ENCODE measurements at regions not wholly inside any gene's neighbourhood (a gene's known extent, or its start where the extent isn't known, plus 50 kb on each side); places are given as distances from the start of the nearest gene placed in this dataset.

DNA sequence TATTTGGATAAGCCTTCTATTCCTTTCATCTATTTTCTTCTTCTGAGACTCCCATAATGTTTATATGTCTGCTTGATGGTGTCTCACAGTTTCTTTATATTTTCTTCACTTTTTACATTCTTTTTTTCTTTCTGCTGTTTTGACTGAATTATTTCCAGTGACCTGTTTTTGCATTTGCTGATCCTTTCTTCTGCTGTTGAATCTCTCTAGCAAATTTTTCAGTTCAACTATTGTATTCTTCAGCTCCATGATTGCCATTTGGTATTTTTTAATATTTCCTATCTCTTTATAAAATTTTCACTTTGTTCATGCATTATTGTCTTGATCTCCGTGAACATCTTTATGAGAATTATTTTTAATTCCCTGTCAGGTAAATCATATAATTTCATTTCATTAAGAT is 122.3 kb upstream of the ST6GALNAC5 start:
- TF ChIP-seq, protein P1, sequence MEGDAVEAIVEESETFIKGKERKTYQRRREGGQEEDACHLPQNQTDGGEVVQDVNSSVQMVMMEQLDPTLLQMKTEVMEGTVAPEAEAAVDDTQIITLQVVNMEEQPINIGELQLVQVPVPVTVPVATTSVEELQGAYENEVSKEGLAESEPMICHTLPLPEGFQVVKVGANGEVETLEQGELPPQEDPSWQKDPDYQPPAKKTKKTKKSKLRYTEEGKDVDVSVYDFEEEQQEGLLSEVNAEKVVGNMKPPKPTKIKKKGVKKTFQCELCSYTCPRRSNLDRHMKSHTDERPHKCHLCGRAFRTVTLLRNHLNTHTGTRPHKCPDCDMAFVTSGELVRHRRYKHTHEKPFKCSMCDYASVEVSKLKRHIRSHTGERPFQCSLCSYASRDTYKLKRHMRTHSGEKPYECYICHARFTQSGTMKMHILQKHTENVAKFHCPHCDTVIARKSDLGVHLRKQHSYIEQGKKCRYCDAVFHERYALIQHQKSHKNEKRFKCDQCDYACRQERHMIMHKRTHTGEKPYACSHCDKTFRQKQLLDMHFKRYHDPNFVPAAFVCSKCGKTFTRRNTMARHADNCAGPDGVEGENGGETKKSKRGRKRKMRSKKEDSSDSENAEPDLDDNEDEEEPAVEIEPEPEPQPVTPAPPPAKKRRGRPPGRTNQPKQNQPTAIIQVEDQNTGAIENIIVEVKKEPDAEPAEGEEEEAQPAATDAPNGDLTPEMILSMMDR (IDR thresholded peaks at IDR 0.05), result no peak
- TF ChIP-seq POLR2A (IDR thresholded peaks at IDR 0.05), result no peak
